ENCODE measurements at regions not wholly inside any gene's neighbourhood (a gene's known extent, or its start where the extent isn't known, plus 50 kb on each side); places are given as distances from the start of the nearest gene placed in this dataset.
"Not testable (repeated sequence)": the region's sequence is repeated elsewhere in the genome, so short reads cannot be mapped to it uniquely, and the experiment has no call there.

GRCh38 chr15:58297639-58298038 lies 134.2 kb upstream of the LIPC start:
- no peak for DNase-seq (ENCODE audit: low read depth)

GRCh38 chr15:58298879-58299850 lies 132.6 kb upstream of the LIPC start:
- DNase-seq (ENCODE audit: low read depth): no peak

GRCh38 chr15:58302832-58303231 lies 129.0 kb upstream of the LIPC start:
- DNase-seq (ENCODE audit: low read depth): no peak

- no peak for DNase-seq (ENCODE audit: low read depth)
Measured at GRCh38 chr15:58303236-58303635, 128.6 kb upstream of the LIPC start.

- DNase-seq (ENCODE audit: low read depth): peak; percentile 29
Measured at GRCh38 chr15:58306591-58307312, 125.0 kb upstream of the LIPC start.

- peak; percentile 39 for DNase-seq (ENCODE audit: low read depth)
Measured at GRCh38 chr15:58307313-58307961, 124.4 kb upstream of the LIPC start.

GRCh38 chr15:58308742-58309355 lies 122.9 kb upstream of the LIPC start:
- no peak for DNase-seq (ENCODE audit: low read depth)

GRCh38 chr15:58309963-58310928 lies 121.5 kb upstream of the LIPC start:
- no peak for DNase-seq (ENCODE audit: low read depth)

GRCh38 chr15:58311556-58311955 lies 120.2 kb upstream of the LIPC start:
- no peak for DNase-seq (ENCODE audit: low read depth)

GRCh38 chr15:58312031-58312430 lies 119.8 kb upstream of the LIPC start:
- no peak for DNase-seq (ENCODE audit: low read depth)

- no peak for DNase-seq (ENCODE audit: low read depth)
Measured at GRCh38 chr15:58313304-58313703, 118.5 kb upstream of the LIPC start.

- DNase-seq (ENCODE audit: low read depth): no peak
Measured at GRCh38 chr15:58313810-58314592, 117.8 kb upstream of the LIPC start.

GRCh38 chr15:58314593-58315216 lies 117.1 kb upstream of the LIPC start:
- no peak for DNase-seq (ENCODE audit: low read depth)

- DNase-seq (ENCODE audit: low read depth): no peak
Measured at GRCh38 chr15:58318517-58318916, 113.3 kb upstream of the LIPC start.

- DNase-seq (ENCODE audit: low read depth): no peak
Measured at GRCh38 chr15:58321034-58321433, 110.8 kb upstream of the LIPC start.

GRCh38 chr15:58322253-58322652 lies 109.5 kb upstream of the LIPC start:
- DNase-seq (ENCODE audit: low read depth): no peak

- not testable (repeated sequence) for DNase-seq (ENCODE audit: low read depth)
Measured at GRCh38 chr15:58323321-58323720, 108.5 kb upstream of the LIPC start.

GRCh38 chr15:58324533-58324932 lies 107.3 kb upstream of the LIPC start:
- no peak for DNase-seq (ENCODE audit: low read depth)

GRCh38 chr15:58327958-58328357 lies 103.8 kb upstream of the LIPC start:
- DNase-seq (ENCODE audit: low read depth): no peak

- DNase-seq (ENCODE audit: low read depth): no peak
Measured at GRCh38 chr15:58329211-58329610, 102.6 kb upstream of the LIPC start.

Measured in ELR (cell line).